MM.1S (cell line): ENCODE measurements at regions not wholly inside any gene's neighbourhood (a gene's known extent, or its start where the extent isn't known, plus 50 kb on each side); places are given as distances from the start of the nearest gene placed in this dataset.

ENCODE experiments used
- EZH2 ChIP-seq: fragments of 300-600 bp; sonication (generic); optimal IDR thresholded peaks from 2 replicates; pipeline ENCODE3; 2017; ENCODE audit warnings: low read depth, mild to moderate bottlenecking, antibody characterized with exemption, low read length, mixed read lengths
- TF ChIP-seq, protein P1 (sequence below): fragments of 300-600 bp; sonication (generic); IDR thresholded peaks from 2 replicates; pipeline ENCODE4 v1.5.1; 2016; ENCODE audit warnings: antibody characterized with exemption, low read length, mixed read lengths

DNA sequence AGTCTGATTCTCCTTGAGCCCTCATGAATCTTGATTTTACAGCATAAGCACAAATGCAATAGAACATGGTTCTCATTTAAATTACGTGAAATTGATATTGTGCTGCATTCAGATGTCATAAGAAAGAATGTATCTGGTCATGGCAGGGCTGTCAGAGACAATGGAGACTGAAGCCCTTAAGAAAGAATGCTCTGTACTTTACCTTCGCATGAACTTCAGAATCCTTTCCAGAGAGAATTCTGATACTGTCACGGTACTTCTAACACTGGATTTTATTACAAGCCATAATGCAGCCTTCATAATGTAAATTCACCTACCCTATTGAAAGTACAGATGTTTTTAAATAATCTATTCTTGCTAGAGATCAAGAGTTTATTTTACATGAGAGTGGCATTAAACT lies 677.9 kb upstream of the ADGRL3 start:
- no peak for TF ChIP-seq EZH2
- TF ChIP-seq, protein P1, sequence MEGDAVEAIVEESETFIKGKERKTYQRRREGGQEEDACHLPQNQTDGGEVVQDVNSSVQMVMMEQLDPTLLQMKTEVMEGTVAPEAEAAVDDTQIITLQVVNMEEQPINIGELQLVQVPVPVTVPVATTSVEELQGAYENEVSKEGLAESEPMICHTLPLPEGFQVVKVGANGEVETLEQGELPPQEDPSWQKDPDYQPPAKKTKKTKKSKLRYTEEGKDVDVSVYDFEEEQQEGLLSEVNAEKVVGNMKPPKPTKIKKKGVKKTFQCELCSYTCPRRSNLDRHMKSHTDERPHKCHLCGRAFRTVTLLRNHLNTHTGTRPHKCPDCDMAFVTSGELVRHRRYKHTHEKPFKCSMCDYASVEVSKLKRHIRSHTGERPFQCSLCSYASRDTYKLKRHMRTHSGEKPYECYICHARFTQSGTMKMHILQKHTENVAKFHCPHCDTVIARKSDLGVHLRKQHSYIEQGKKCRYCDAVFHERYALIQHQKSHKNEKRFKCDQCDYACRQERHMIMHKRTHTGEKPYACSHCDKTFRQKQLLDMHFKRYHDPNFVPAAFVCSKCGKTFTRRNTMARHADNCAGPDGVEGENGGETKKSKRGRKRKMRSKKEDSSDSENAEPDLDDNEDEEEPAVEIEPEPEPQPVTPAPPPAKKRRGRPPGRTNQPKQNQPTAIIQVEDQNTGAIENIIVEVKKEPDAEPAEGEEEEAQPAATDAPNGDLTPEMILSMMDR: no peak
